SK-N-SH (cell line): ENCODE measurements at regions not wholly inside any gene's neighbourhood (a gene's known extent, or its start where the extent isn't known, plus 50 kb on each side); places are given as distances from the start of the nearest gene placed in this dataset.

Source experiments
- CTCF ChIA-PET: fragments of 300-600, 350-600 bp; formaldehyde crosslinking; extraction: SDS; loops from one replicate; lab custom pipeline; 2021; lab: Yijun Ruan, JAX
- POLR2A ChIA-PET: fragments of 350-600 bp; sonication (Branson Sonifier 250); formaldehyde crosslinking; extraction: SDS; loops from one replicate; lab custom pipeline; 2020; ENCODE audit warnings: antibody characterized with exemption, inconsistent platforms; lab: Yijun Ruan, JAX
- DNase-seq: peaks from one replicate; pipeline ENCODE4 v3.0.0; 2012
- H2AFZ ChIP-seq: fragments of 200-600 bp; sonication (generic); 2 replicates; pipeline ENCODE4 v1.8.1; 2016; ENCODE audit warnings: antibody characterized with exemption, mild to moderate bottlenecking, low read depth
- H3F3A ChIP-seq: fragments of 200-600 bp; sonication (generic); replicated peaks from 2 replicates; pipeline ENCODE3; 2016; ENCODE audit warnings: antibody characterized with exemption, mild to moderate bottlenecking; ENCODE audit not compliant: insufficient read depth
- H3K27ac ChIP-seq, 2 experiments: fragments of 200-500 bp in 1 of 2; fragments of 200-600 bp in 1 of 2; sonication (Bioruptor generic) in 1 of 2; sonication (generic), shearing (Covaris generic) in 1 of 2; 2 replicates each; pipeline versions ENCODE4 v1.5.1 to v1.6.1; 2014 to 2016; ENCODE audit warnings: low read depth in 2 of 2, inconsistent platforms in 1 of 2, low read length in 1 of 2, mild to moderate bottlenecking in 1 of 2, mixed read lengths in 1 of 2
- H3K27me3 ChIP-seq: fragments of 200-600 bp; sonication (generic), shearing (Covaris generic); 2 replicates; pipeline ENCODE4 v1.6.1; 2016; ENCODE audit warnings: mixed run types; ENCODE audit not compliant: insufficient read depth
- H3K36me3 ChIP-seq, 2 experiments: fragments of 200-500 bp in 1 of 2; fragments of 200-600 bp in 1 of 2; sonication (Bioruptor generic) in 1 of 2; sonication (generic) in 1 of 2; replicated peaks in 1 of 2; 2 replicates each; pipeline versions ENCODE3 to v1.5.1; 2014 to 2016; ENCODE audit warnings: low read length in 1 of 2, mild to moderate bottlenecking in 1 of 2; ENCODE audit not compliant: insufficient read depth in 2 of 2, control insufficient read depth in 1 of 2
- H3K4me1 ChIP-seq, 2 experiments: fragments of 200-500 bp in 1 of 2; fragments of 200-600 bp in 1 of 2; sonication (Bioruptor generic) in 1 of 2; sonication (generic), shearing (Covaris generic) in 1 of 2; 2 replicates each; pipeline versions ENCODE4 v1.5.1 to v1.6.1; 2014 to 2016; ENCODE audit warnings: low read depth in 1 of 2, low read length in 1 of 2, mixed run types in 1 of 2; ENCODE audit not compliant: insufficient read depth in 2 of 2, control insufficient read depth in 1 of 2
- H3K4me2 ChIP-seq: fragments of 200-600 bp; sonication (generic), shearing (Covaris generic); 2 replicates; pipeline ENCODE4 v1.6.1; 2017; ENCODE audit warnings: mixed run types
- H3K4me3 ChIP-seq, 2 experiments: fragments of 200-500 bp in 1 of 2; fragments of 200-600 bp in 1 of 2; sonication (Bioruptor generic) in 1 of 2; sonication (generic), shearing (Covaris generic) in 1 of 2; 2 replicates each; pipeline versions ENCODE4 v1.5.1 to v1.8.1; 2014 to 2016; ENCODE audit warnings: low read depth in 2 of 2, inconsistent platforms in 1 of 2, low read length in 1 of 2, mild to moderate bottlenecking in 1 of 2, mixed read lengths in 1 of 2, moderate library complexity in 1 of 2
- H3K79me2 ChIP-seq: fragments of 200-600 bp; sonication (generic); 2 replicates; pipeline ENCODE4 v1.8.1; 2017; ENCODE audit warnings: mild to moderate bottlenecking; ENCODE audit not compliant: insufficient read depth
- H3K9ac ChIP-seq: fragments of 200-600 bp; sonication (generic); 2 replicates; pipeline ENCODE4 v1.6.1; 2017; ENCODE audit warnings: mixed run types
- H3K9me2 ChIP-seq: fragments of 200-600 bp; sonication (generic); 2 replicates; pipeline ENCODE4 v1.6.1; 2017; ENCODE audit warnings: mixed run types
- H3K9me3 ChIP-seq: fragments of 200-600 bp; sonication (generic); 2 replicates; pipeline ENCODE4 v1.6.1; 2017; ENCODE audit warnings: mixed run types, mild to moderate bottlenecking, moderate library complexity
- H4K20me1 ChIP-seq: fragments of 200-600 bp; sonication (generic); 2 replicates; pipeline ENCODE4 v1.6.1; 2017; ENCODE audit warnings: mild to moderate bottlenecking, mixed run types; ENCODE audit not compliant: insufficient read depth
- CHD2 ChIP-seq: fragments of 150-350 bp; IDR thresholded peaks from 2 replicates; pipeline ENCODE4 v1.6.1; 2018; ENCODE audit warnings: low read length; ENCODE audit not compliant: partially characterized antibody
- CTCF ChIP-seq: fragments of 200-600 bp; sonication (generic); IDR thresholded peaks from 2 replicates; pipeline ENCODE4 v1.6.1; 2017; ENCODE audit warnings: antibody characterized with exemption, mild to moderate bottlenecking, moderate library complexity
- ELF1 ChIP-seq: IDR thresholded peaks from 2 replicates; pipeline ENCODE4 v1.4.0; 2012
- FOSL2 ChIP-seq: IDR thresholded peaks from 2 replicates; pipeline ENCODE4 v1.4.0; 2012; ENCODE audit warnings: low read depth, mild to moderate bottlenecking, moderate library complexity, borderline replicate concordance
- FOXJ3 ChIP-seq: sonication (generic); formaldehyde crosslinking; IDR thresholded peaks from 2 replicates; pipeline ENCODE4 v1.5.1; 2020; ENCODE audit warnings: mild to moderate bottlenecking, missing genetic modification reagents
- GABPA ChIP-seq: IDR thresholded peaks from 2 replicates; pipeline ENCODE4 v1.4.0; 2012; ENCODE audit warnings: low read depth, mild to moderate bottlenecking
- IRF3 ChIP-seq: fragments of 150-350 bp; IDR thresholded peaks from 2 replicates; pipeline ENCODE4 v1.6.1; 2016; ENCODE audit warnings: mild to moderate bottlenecking, low read depth, low read length
- JUND ChIP-seq: IDR thresholded peaks from 2 replicates; pipeline ENCODE4 v1.4.0; 2012
- MAX ChIP-seq: IDR thresholded peaks from 2 replicates; pipeline ENCODE4 v1.4.0; 2012; ENCODE audit warnings: low read depth
- MXI1 ChIP-seq: IDR thresholded peaks from 2 replicates; pipeline ENCODE4 v1.6.1; 2012; ENCODE audit warnings: mild to moderate bottlenecking, low read depth, low read length, improper control_type of control experiment
- NFIC ChIP-seq: IDR thresholded peaks from 2 replicates; pipeline ENCODE4 v1.4.0; 2012; ENCODE audit warnings: borderline replicate concordance
- PBX3 ChIP-seq: IDR thresholded peaks from 2 replicates; pipeline ENCODE4; 2012
- POLR2AphosphoS5 ChIP-seq: IDR thresholded peaks from 2 replicates; pipeline ENCODE4 v1.6.1; 2012; ENCODE audit warnings: low read depth, low read length
- REST ChIP-seq: IDR thresholded peaks from 2 replicates; pipeline ENCODE4 v1.6.1; 2012; ENCODE audit warnings: mild to moderate bottlenecking, low read depth, low read length, moderate library complexity
- RXRA ChIP-seq: IDR thresholded peaks from 2 replicates; pipeline ENCODE4 v1.4.0; 2012; ENCODE audit warnings: low read depth, mild to moderate bottlenecking, borderline replicate concordance
- SIN3A ChIP-seq: IDR thresholded peaks from 2 replicates; pipeline ENCODE4 v1.6.1; 2012; ENCODE audit warnings: low read depth, mild to moderate bottlenecking, low read length, moderate library complexity, borderline replicate concordance
- SMC3 ChIP-seq: IDR thresholded peaks from 2 replicates; pipeline ENCODE4 v1.6.1; 2012; ENCODE audit warnings: low read depth, low read length, improper control_type of control experiment
- USF1 ChIP-seq: IDR thresholded peaks from 2 replicates; pipeline ENCODE4 v1.4.0; 2012; ENCODE audit warnings: low read depth, borderline replicate concordance
- YY1 ChIP-seq: IDR thresholded peaks from 2 replicates; pipeline ENCODE4 v1.4.0; 2012; ENCODE audit warnings: low read depth, mild to moderate bottlenecking
- WGBS: methylation state at CpG from one replicate; pipeline ENCODE4 v1.1.6; 2017; ENCODE audit warnings: low lambda C conversion rate; 5-methylcytosine and 5-hydroxymethylcytosine counted together

GRCh38 chr14:87503711-87504110 lies 489.3 kb downstream of the GALC start:
- TF ChIP-seq RXRA (no peak), FOSL2 (no peak), MXI1 (no peak), CHD2 (no peak), FOXJ3 (CRISPR knock-in tag) (no peak), CTCF (no peak), IRF3 (no peak), REST (no peak), NFIC (no peak), SMC3 (no peak), POLR2AphosphoS5 (no peak), YY1 (no peak), JUND (no peak), ELF1 (no peak), MAX (no peak), USF1 (no peak), PBX3 (no peak), GABPA (no peak), SIN3A (no peak)
- TF ChIP-seq, all 33 proteins: peak for 0
- Histone ChIP-seq H3K4me1 (no peaks in the 10 kb centered on the region), H3K4me2 (no peak overlapping the region), H3K27me3 (no peaks in the 10 kb centered on the region), H3K9ac (no peak overlapping the region), H3K4me3 (no peak overlapping the region), H3K9me3 (no peaks in the 10 kb centered on the region), H3K79me2 (no peaks in the 10 kb centered on the region), H4K20me1 (no peaks in the 10 kb centered on the region), H2AFZ (no peak overlapping the region), H3K27ac (no peak overlapping the region), H3K9me2 (no peaks in the 10 kb centered on the region), H3F3A (no peaks in the 10 kb centered on the region), H3K36me3 (no peaks in the 10 kb centered on the region)
- DNase-seq: no peak
- ChIA-PET CTCF (no interaction called here), POLR2A (no interaction called here)
- WGBS: 10% methylated on average over 3 of the region's 3 CpGs
